ENCODE measurements at regions not wholly inside any gene's neighbourhood (a gene's known extent, or its start where the extent isn't known, plus 50 kb on each side); places are given as distances from the start of the nearest gene placed in this dataset.
A peak's percentile ranks its signal among the peaks of the same experiment; 100 is the strongest.

DNA sequence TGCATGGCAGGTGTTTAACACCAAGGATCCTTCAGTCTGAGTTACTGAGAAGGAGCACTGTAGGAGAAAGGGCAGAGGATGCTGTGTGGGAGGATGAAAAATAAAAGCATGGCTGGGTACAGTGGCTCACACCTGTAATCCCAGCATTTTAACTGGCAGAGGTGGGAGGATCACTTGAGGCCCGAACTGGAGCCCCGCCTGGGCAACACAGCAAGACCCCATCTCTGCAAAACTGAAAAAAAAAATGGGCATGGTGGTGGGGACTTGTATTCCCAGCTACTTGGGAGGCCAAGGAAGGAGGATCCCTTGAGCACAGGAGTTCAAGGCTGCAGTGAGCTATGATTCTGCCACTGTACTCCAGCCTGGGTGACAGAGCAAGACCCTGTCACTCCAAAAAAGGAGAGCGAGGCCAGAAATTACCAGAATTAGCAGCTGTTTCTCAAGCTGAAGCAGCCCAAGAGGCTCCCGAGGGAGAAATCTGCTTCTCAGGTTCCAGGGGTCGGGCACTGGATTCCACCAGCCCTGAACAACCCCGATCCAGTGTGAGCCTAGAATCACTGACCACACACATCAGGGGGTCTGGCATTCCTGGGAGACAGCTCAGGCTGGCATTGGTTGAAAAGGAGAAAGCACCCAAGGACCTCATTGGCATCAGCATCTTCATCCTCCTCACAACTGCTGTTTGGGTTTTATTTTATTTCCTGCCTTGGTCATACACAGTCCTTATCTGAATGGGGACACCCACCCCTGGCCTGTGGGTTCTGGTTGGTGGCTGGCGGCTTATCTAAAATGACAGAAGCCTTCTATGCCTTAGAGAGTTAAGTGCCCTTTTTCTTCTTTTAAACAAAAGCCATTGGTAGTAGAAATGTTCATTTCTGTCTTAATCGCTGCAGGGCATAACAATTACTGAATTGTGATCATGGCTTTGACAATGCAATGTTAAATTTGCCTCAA, 66.3 kb upstream of the TRIM2 start:
- no peak for DNase-seq (ENCODE audit: low read depth)

DNA sequence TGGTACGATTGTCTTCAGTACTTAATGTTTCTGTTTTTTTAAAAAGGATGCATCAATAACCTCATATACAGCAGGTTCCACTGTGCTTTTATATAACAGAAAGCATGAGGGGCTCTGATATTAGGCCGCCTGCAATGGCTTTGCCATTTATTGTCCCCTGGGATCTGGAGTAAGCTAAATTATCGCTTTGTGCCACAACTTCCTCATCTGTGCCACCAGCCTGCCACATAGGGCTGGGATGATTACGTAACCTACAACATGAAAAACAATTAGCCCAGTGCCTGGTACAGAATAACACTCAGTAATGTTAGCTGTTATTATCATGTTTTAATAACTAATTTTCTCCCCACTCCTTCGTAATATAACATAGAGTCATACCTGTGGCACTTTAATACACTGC, 65.5 kb upstream of the TRIM2 start:
- no peak for DNase-seq (ENCODE audit: low read depth)

DNA sequence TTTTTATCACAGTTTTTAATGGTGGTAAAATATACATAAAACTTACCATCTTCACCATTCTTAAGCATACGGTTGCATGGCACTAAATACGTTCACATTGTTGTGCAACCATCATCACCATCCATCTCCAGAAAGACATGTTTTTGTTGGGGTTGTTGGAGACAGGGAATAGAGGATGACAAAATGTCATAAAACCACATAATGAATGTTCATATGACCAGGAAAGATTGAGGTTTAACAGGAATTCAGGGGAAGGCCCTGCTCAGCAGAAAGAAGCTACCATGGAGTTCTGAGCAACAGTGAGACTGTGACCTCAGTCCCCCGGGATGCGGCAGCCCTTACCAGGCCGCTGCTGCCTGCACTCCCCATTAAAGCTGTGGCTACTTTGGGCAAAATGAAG, 63.9 kb upstream of the TRIM2 start:
- DNase-seq (ENCODE audit: low read depth): peak; percentile 82

DNA sequence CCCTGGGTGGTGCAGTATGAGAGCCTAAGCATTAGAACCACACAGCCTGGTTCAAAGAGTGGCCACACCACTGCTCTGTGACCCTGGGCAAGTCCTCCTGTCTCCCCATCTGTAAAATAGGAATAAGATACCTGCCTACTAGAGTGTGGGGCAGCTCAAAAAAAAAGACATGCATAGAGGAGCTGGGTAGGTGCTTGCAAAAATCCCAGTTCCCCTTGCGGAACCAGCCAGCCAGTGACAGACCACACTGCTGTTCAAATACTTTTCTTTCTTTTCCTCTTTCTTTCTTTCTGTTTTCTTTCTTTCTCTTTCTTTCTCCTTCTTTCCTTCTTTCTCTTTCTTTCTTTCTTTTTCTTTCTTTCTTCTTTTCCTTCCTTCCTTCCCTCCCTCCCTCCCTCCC, 63.0 kb upstream of the TRIM2 start:
- DNase-seq (ENCODE audit: low read depth): no peak

DNA sequence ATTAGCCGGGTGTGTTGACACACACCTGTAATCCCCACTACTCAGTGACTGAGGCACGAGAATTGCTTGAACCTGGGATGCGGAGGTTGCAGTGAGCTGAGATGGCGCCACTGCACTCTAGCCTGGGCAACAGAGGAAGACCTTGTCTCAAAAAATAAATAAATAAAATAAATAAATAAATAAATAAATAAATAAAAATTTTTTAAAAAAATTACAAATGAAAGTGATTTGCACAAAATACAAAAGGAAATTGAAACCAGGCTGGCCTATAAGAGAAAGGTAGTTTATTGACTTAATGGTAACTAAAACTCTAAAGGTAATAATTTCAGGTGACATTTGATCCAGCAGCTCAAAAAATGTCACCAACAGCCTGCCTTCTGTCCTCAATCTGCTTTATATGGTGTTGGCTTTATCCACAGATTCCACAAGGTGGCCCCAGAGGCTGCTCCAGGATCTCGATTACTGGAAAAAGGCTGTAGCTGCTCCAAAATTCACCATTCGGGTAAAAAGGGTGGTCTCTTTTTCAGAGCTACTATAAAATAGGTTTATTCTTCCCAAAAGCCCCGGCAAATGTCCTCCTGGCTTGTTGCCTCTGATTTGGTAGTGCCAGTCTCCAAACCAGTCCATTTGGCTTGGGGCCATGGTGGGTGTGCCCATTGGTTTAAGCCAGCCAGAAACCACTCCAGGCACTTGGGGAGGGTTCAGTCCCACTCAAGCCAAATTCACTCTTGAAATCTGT, 61.4 kb upstream of the TRIM2 start:
- DNase-seq (ENCODE audit: low read depth): no peak

DNA sequence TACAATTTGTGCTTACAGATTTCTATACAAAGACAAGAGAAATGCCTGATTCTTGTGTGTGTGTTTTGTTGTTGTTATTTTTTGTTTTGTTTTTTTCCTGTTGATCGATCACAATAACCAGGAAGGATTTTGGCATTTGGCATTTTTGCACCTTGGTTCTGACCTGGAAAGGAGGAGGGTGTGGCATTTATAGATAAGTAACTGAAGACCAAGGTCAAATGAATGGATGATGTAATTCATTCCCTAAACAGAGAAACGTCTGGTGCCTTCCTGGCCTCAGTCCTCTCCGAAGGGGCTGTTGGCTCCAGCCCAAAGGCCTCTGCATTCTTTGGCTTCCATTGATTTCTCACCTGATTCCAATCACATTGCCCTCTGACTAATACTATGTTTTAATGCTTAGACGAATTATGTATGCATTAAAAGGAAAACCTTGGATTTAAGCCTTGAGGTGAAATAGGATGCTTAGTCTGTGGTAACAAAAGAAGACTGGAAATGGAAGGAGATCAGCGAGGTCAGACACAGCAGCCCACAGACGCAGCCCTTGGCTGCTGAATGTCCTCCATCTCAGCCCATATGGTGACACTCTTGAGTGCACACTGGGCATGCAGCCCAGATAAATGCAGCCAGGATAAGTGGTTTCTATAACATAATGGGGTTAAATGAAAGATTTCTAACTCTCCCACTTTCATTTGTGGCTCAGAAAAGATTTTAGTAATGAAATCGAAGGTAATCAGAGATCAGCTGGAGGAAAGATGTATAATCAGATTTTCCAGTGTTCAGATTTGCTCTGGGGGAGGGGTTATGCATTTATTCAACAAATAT, 60.5 kb upstream of the TRIM2 start:
- no peak for DNase-seq (ENCODE audit: low read depth)

DNA sequence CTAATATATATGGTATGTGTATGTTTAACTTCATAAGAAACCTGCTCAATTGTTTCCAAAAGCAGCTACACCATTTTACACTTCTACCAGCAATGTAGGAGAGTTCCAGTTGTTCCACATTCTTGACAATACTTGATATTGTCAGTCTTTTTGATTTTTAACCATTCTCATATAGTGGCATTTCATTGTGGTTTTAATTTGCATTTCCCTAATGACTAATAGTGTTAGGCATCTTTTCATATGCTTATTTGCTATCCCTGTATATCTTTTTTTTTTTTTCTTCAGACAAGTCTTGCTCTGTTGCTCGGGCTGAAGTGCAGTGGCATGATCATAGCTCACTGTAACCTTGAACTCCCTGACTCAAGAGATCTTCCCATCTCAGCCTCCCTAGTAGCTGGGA, 58.2 kb upstream of the TRIM2 start:
- no peak for DNase-seq (ENCODE audit: low read depth)

DNA sequence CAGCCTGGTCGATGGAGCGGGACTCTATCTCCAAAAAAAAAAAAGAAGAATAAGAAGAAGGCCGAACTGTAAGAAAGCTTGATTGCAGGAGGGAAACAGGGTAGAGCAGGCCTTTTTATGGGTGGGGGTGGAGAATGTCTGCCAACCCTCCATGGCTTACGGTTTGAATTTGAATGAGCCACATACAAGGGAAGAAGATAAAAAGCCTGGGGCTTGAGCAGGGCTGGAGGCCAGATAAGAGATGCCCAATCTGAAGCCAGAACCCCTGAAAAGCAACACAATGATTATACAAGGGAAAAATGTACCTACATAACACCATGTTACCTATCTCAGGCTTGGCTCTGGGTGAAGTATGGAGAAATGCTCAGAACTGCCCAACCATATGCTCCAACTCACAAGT, 57.3 kb upstream of the TRIM2 start:
- DNase-seq (ENCODE audit: low read depth): no peak

DNA sequence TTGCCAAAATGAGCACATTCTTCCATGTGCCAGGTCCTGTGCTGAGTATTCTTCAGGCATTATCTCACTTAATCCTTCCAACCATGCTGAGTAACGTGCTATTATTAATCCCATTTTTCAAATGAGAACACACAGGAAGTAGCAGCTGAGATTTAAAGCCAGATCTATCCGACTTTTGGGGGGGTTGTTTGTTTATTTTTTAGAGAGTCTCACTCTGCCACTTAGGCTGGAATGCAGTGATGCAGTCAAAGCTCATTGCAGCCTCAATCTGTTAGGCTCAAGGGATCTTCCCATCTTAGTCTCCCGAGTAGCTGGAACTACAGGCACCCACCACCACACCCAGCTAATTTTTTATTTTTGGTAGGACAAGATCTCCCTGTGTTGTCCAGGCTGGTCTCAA, 55.5 kb upstream of the TRIM2 start:
- DNase-seq (ENCODE audit: low read depth): no peak

DNA sequence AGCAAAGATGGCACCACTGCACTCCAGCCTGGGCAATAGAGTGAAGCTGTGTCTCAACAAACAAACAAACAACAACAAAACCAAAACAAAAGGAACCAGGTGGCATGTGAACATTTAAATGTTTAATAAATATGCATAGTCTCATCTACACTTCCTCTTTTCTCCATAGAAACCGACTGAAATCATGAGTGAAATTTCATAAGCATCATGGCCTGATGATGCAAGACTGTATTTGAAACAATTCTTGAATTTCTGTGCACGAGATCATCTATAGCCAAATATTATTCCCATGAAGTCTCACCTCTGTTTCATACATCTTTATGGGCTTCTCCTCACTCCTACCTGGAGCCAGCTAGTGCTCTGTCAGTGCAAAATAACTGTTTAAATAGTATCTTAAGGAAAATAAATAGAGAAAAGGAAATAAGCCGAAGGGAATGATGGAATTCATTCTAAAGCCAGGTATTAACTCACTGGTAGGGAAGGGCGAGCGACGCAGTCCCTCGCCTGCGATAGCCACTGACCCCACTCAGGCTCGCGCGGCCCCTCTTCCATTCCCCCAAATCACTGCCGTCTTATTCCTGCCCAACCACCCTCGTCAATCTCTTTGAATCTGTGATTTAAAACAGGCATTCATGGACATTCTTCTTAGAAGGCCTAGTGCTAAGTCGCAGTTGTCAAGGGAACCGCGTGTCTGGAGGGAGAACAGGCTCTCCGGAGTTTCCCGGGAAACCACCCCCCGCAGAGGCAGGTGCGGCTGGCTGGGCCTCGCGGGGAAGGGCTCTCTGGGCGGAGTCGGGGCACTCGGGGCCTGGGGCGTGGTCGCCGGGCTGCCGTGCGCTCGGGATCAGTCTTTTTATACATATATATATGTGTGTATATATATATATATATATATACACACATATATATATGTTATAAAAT, 52.4 kb upstream of the TRIM2 start:
- no peak for DNase-seq (ENCODE audit: low read depth)

DNA sequence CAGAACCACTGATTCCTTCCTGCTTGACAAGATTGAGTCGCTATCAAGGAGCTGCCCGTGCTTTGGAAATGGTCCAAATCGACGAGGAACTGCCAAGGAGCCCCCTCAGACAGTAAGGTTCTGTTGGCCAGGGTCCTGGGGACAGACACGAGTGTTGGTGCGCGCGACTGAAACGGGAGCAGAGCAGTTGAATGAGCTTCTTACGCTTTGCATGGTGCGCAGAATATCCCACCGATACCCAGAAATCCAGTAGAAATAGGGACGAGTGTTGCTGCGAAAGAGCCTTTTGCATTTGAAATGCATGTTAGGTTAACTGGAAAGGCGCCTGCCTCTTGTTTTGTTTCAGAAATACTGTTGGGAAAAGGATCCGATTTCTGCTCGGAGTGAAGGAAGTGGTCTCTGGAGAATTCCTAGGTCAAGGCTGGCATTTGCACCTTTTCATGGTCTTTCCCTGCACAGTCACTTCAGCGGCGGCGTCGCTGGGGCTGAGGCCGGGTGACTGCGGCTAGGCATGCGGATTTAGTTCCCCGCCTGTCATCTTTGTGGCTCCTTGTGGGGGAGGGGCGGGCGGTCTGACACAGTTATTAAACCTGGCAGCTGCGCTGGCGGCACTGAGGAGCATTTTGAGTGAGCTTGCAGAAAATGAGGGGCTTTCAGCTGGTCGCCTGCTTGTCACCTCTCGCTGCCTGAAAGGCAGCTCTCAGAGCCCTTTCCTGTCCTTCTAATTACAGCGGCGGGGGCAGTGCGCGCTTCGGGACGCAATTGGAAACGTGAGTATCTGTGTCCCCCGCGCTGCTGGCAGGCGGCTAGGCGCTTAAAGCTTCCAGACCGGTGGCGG, 51.5 kb upstream of the TRIM2 start:
- DNase-seq (ENCODE audit: low read depth): no peak

DNA sequence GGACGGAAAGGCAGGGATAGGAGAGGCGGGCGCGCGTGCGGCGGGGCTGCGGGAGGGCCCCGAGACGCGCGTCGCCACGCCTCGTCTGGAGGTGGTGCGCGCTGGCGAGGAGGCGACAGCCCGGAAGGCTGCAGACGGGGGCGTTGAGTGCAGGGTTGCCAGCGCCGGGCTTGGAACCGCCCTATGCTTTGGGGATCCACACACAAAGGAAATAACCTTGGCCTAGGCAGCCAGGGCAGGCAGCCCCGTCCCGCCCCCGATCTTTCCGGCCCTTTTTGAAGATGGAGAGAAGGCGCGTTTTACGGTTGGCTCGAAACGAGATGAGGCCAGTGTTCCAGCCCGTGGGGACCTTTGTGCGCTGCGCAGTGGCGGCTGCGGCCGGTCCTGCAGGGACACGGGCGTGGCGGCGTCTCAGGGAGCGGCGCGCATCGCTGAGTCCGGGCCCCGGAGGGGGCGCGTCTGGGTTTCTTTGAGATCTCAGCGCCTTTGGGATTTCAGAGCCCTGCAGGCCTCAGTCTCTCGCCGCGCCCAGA, 50.8 kb upstream of the TRIM2 start:
- DNase-seq (ENCODE audit: low read depth): no peak

DNA sequence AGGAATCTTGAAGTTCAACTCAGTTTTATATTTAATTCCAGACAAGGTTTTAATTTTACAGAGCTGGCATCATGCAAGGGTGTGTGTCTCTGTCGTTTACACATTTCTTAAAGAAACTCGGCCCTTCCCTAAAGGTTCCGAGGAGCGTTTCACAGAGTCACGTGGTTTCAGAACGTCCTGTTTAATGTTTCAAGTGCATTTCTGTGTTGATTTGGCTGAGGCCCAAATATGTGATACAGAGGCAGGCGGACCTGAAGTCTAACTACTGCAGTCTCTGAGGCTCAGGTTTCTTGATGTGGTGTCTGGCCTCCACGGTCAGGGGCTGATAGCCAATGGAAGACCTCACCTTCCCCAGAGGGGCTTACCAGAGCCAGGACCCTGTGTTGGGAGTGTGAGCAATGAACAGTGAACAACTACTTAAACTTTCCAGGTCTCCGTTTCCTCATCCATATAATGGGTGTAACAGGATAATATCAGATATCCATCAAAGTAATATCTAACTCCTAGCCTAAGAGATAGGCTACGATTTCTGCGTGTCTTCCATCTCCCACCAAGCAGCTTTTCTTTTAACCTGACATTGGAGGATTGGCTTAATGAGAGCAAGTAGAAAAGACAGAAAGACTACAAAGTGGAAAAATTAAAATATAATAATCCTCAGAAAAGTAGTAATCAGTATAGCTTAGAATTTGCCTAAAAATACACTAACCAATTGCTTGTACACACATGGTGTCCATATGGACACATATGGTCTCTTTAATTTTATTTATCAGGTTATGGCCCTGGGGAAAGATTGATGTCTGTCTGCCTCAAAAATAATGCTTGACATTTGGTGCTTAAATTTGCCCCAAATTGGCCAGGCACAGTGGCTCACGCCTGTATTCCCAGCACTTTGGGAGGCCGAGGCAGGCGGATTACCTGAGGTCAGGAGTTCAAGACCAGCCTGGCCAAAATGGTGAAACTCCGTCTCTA, 50.0 kb upstream of the TRIM2 start:
- DNase-seq (ENCODE audit: low read depth): no peak
